ENCODE measurements at regions not wholly inside any gene's neighbourhood (a gene's known extent, or its start where the extent isn't known, plus 50 kb on each side); places are given as distances from the start of the nearest gene placed in this dataset.
"Not testable (repeated sequence)": the region's sequence is repeated elsewhere in the genome, so short reads cannot be mapped to it uniquely, and the experiment has no call there.

GRCh38 chr3:153864793-153865192 lies 256.4 kb upstream of the ARHGEF26 start:
- Histone ChIP-seq H3K79me2 (ENCODE audit: control insufficient read depth, low read length) (no peaks in the 10 kb centered on the region), H3K4me3 (ENCODE audit: low read length) (no peak overlapping the region), H3K27me3 (ENCODE audit: control insufficient read depth, low read length) (no peaks in the 10 kb centered on the region), H3K36me3 (ENCODE audit: control insufficient read depth, low read length) (no peaks in the 10 kb centered on the region), H3K4me1 (ENCODE audit: control insufficient read depth, low read length) (no peaks in the 10 kb centered on the region), H3F3A (ENCODE audit: control insufficient read depth, insufficient read depth) (no peaks in the 10 kb centered on the region), H3K9me2 (replicated peaks; ENCODE audit: control insufficient read depth, low read length) (no peaks in the 10 kb centered on the region), H3K9me3 (ENCODE audit: control insufficient read depth, insufficient read depth, low read length) (no peaks in the 10 kb centered on the region), H4K20me1 (ENCODE audit: control insufficient read depth, insufficient read depth, low read depth, low read length) (no peaks in the 10 kb centered on the region), H3K27ac (ENCODE audit: low read depth, low read length) (no peak overlapping the region), H3K4me2 (ENCODE audit: low read length) (no peak overlapping the region)
- TF ChIP-seq CTCF (IDR thresholded peaks at IDR 0.05; ENCODE audit: low read depth, low read length, poor library complexity, severe bottlenecking) = no peak
- TF ChIP-seq EZH2phosphoT487 (IDR thresholded peaks at IDR 0.05; ENCODE audit: borderline replicate concordance, low read length) = no peak

GRCh38 chr3:153866901-153867300 lies 254.3 kb upstream of the ARHGEF26 start:
- no peaks in the 10 kb centered on the region for H3F3A ChIP-seq (ENCODE audit: control insufficient read depth, insufficient read depth)
- H3K4me2 ChIP-seq (ENCODE audit: low read length) = no peak overlapping the region
- no peak overlapping the region for H3K4me3 ChIP-seq (ENCODE audit: low read length)

GRCh38 chr3:153874348-153874747 lies 246.8 kb upstream of the ARHGEF26 start:
- not testable (repeated sequence) for H3K79me2 ChIP-seq (ENCODE audit: control insufficient read depth, low read length); H3K9me2 ChIP-seq (replicated peaks; ENCODE audit: control insufficient read depth, low read length); H3F3A ChIP-seq (ENCODE audit: control insufficient read depth, insufficient read depth); H3K4me3 ChIP-seq (ENCODE audit: low read length); H3K4me2 ChIP-seq (ENCODE audit: low read length); H4K20me1 ChIP-seq (ENCODE audit: control insufficient read depth, insufficient read depth, low read depth, low read length); H3K36me3 ChIP-seq (ENCODE audit: control insufficient read depth, low read length); H3K4me1 ChIP-seq (ENCODE audit: control insufficient read depth, low read length); H3K9me3 ChIP-seq (ENCODE audit: control insufficient read depth, insufficient read depth, low read length); H3K27ac ChIP-seq (ENCODE audit: low read depth, low read length); H3K27me3 ChIP-seq (ENCODE audit: control insufficient read depth, low read length)

More at GRCh38 chr3:153866901-153867300, 254.3 kb upstream of the ARHGEF26 start:
- no peaks in the 10 kb centered on the region for H3K27me3 ChIP-seq (ENCODE audit: control insufficient read depth, low read length)
- TF ChIP-seq CTCF (IDR thresholded peaks at IDR 0.05; ENCODE audit: low read depth, low read length, poor library complexity, severe bottlenecking) = no peak
- no peak for TF ChIP-seq EZH2phosphoT487 (IDR thresholded peaks at IDR 0.05; ENCODE audit: borderline replicate concordance, low read length)
- no peak overlapping the region for H3K27ac ChIP-seq (ENCODE audit: low read depth, low read length)
- H3K9me2 ChIP-seq (replicated peaks; ENCODE audit: control insufficient read depth, low read length) = no peaks in the 10 kb centered on the region
- H3K79me2 ChIP-seq (ENCODE audit: control insufficient read depth, low read length) = no peaks in the 10 kb centered on the region
- H3K9me3 ChIP-seq (ENCODE audit: control insufficient read depth, insufficient read depth, low read length) = no peaks in the 10 kb centered on the region
- no peaks in the 10 kb centered on the region for H4K20me1 ChIP-seq (ENCODE audit: control insufficient read depth, insufficient read depth, low read depth, low read length)
- no peaks in the 10 kb centered on the region for H3K4me1 ChIP-seq (ENCODE audit: control insufficient read depth, low read length)
- H3K36me3 ChIP-seq (ENCODE audit: control insufficient read depth, low read length) = no peaks in the 10 kb centered on the region

- H3K27me3 ChIP-seq (ENCODE audit: control insufficient read depth, low read length) = no peaks in the 10 kb centered on the region
- H3K4me3 ChIP-seq (ENCODE audit: low read length) = no peak overlapping the region
- no peak overlapping the region for H3K4me2 ChIP-seq (ENCODE audit: low read length)
Observed at GRCh38 chr3:153880493-153880892, 240.7 kb upstream of the ARHGEF26 start.

More at GRCh38 chr3:153880493-153880892, 240.7 kb upstream of the ARHGEF26 start:
- Histone ChIP-seq H3F3A (ENCODE audit: control insufficient read depth, insufficient read depth) (no peaks in the 10 kb centered on the region), H3K9me2 (replicated peaks; ENCODE audit: control insufficient read depth, low read length) (no peaks in the 10 kb centered on the region), H3K4me1 (ENCODE audit: control insufficient read depth, low read length) (no peaks in the 10 kb centered on the region), H3K36me3 (ENCODE audit: control insufficient read depth, low read length) (no peaks in the 10 kb centered on the region), H3K9me3 (ENCODE audit: control insufficient read depth, insufficient read depth, low read length) (no peaks in the 10 kb centered on the region), H4K20me1 (ENCODE audit: control insufficient read depth, insufficient read depth, low read depth, low read length) (no peaks in the 10 kb centered on the region), H3K79me2 (ENCODE audit: control insufficient read depth, low read length) (no peaks in the 10 kb centered on the region), H3K27ac (ENCODE audit: low read depth, low read length) (no peak overlapping the region)
- TF ChIP-seq EZH2phosphoT487 (IDR thresholded peaks at IDR 0.05; ENCODE audit: borderline replicate concordance, low read length) (no peak), CTCF (IDR thresholded peaks at IDR 0.05; ENCODE audit: low read depth, low read length, poor library complexity, severe bottlenecking) (no peak)
